ENCODE measurements at regions not wholly inside any gene's neighbourhood (a gene's known extent, or its start where the extent isn't known, plus 50 kb on each side); places are given as distances from the start of the nearest gene placed in this dataset.
"Not testable (repeated sequence)": the region's sequence is repeated elsewhere in the genome, so short reads cannot be mapped to it uniquely, and the experiment has no call there.

GRCh38 chr1:146409116-146409801, 180.4 kb upstream of the NOTCH2NLA start:
- not testable (repeated sequence) for TF ChIP-seq CTCF (IDR thresholded peaks at IDR 0.05); EZH2 (IDR thresholded peaks at IDR 0.05; ENCODE audit: borderline replicate concordance, insufficient read depth, low read depth, low read length, poor library complexity, severe bottlenecking)

All from B cell (primary cell).